Left cardiac atrium (tissue), 4 donors: ENCODE measurements at regions not wholly inside any gene's neighbourhood (a gene's known extent, or its start where the extent isn't known, plus 50 kb on each side); places are given as distances from the start of the nearest gene placed in this dataset.
"Not testable (repeated sequence)": the region's sequence is repeated elsewhere in the genome, so short reads cannot be mapped to it uniquely, and the experiment has no call there.

Source experiments
- ATAC-seq, 2 donors: fragments of 200-7000 bp; cut with Tn5 transposase; one replicate each; pipeline ENCODE4 v1.9.1; 2020; ENCODE audit warnings: mild to moderate bottlenecking in 2 of 2, moderate library complexity in 2 of 2
- DNase-seq: peaks from one replicate; pipeline ENCODE4 v3.0.0-alpha.2; 2020
- intact Hi-C, 2 donors: fragments of 100-400 bp; cut with DNase I; formaldehyde crosslinking; loops; one replicate each; pipeline versions ENCODE4 v1.14.1 to v1.15.1; 2022 to 2023
- donor health status: DM: no; HTN: yes; CAD: no.
- donor health status: DM: no; HTN: yes; CAD: no; lungs with severe emphysema.
- donor health status: DM: yes; HTN: yes; CAD: no.
- donor health status: Dilated cardiomyopathy.

GRCh38 chr3:5564278-5564666 is 376.8 kb downstream of the EDEM1 start:
- no peak for DNase-seq
- ATAC-seq = no peak
- intact Hi-C loops = no loop called here

DNA sequence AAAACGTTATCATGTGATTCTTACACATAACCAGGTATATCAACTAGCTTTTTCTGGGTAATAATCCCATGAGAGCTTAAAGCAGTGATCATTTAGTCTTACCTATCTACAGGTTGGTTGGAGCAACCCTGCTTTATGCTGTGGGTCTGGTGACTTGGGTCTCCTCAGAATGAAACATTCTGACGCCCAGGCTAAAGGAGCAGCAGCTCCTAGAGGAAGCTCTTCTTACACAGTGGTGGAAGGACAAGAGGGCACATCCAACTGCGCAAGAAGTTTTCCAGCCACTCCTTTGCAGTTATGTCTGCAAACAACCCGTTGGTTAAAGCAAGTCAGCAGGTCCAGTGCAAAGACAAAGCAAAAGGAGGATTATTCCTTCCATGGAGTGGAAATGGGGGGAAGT is 377.5 kb downstream of the EDEM1 start:
- DNase-seq (no peak), ATAC-seq (no peak)
- intact Hi-C loops = no loop called here

GRCh38 chr3:5567113-5567512 is 379.6 kb downstream of the EDEM1 start:
- DNase-seq (no peak), ATAC-seq (no peak)
- intact Hi-C loops = no loop called here

- intact Hi-C loops = no loop called here
- no peak for ATAC-seq
Measured at GRCh38 chr3:5568451-5568850, 380.9 kb downstream of the EDEM1 start.

GRCh38 chr3:5569152-5569551 is 381.6 kb downstream of the EDEM1 start:
- DNase-seq (no peak), ATAC-seq (no peak)
- intact Hi-C loops = no loop called here

More at GRCh38 chr3:5568451-5568850, 380.9 kb downstream of the EDEM1 start:
- no peak for DNase-seq

GRCh38 chr3:5572168-5572567 is 384.7 kb downstream of the EDEM1 start:
- DNase-seq (no peak), ATAC-seq (no peak)
- intact Hi-C loops = no loop called here

GRCh38 chr3:5576277-5577011 is 388.9 kb downstream of the EDEM1 start:
- DNase-seq = no peak
- intact Hi-C loops = no loop called here
- no peak for ATAC-seq

- DNase-seq (no peak), ATAC-seq (no peak)
- intact Hi-C loops = no loop called here
Measured at GRCh38 chr3:5579139-5579602, 391.7 kb downstream of the EDEM1 start.

DNA sequence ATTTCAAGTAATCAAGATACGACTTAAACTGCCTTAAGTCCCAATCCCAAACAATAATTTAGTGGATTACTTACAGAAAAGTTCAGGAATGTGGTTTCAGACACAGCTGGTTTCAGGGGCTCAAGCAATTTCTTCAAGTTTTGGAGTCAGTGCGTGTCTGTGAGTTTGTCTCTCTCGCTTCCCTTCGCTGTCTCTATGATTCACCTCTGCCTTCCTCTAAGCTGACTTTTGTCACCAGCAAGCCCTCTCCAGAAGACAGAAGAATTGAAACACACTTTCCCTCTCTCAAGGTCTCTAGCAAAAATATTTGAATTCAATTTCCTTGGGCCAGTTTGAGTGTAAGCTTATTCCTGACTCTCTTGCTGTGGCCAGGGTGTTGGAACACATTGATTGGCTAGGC is 392.4 kb downstream of the EDEM1 start:
- intact Hi-C loops = no loop called here
- DNase-seq = no peak
- no peak for ATAC-seq

DNA sequence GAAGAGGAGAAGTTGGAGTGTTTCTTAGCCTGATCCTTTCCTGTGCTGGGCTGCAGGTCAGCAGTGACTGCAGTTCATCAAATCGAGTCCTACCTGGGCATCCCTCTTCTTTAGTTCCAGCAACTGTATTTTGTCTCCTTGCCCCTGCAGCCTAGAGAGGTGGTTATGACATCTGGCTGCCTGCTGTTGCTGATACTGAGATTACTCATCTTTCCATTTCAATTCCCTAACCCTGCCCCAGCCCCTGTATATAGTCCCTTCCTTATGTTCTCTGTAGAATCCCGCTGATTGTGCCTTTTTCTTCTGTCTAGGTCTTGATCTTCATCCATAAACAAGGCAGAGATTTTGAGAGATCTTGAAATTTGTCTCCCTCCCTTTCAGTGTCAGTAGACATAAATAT is 393.3 kb downstream of the EDEM1 start:
- intact Hi-C loops = no loop called here
- no peak for DNase-seq
- ATAC-seq = no peak

DNA sequence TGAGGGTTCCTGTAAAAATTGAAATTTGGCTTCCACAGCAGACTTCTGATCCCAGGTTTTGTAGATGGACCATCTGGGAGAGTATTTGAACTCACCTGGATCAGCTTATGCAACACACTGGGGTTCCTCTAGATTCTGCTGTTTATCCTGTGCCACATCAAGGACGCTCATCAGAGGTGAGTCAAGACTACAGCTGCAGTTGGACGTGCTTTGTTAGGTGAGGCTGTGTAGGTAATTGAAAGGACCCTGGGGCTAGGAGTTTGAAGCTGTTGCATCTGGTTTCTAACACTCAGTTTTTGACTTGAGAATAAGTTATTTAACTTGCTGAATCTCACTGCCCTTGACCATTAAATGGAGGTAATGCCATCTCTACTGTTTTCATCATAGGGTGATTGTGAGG is 394.2 kb downstream of the EDEM1 start:
- no peak for ATAC-seq
- no peak for DNase-seq
- intact Hi-C loops = no loop called here

GRCh38 chr3:5583920-5584319 is 396.4 kb downstream of the EDEM1 start:
- DNase-seq = no peak
- intact Hi-C loops = no loop called here
- ATAC-seq = no peak

- ATAC-seq = no peak
- intact Hi-C loops = no loop called here
- DNase-seq = no peak
Measured at GRCh38 chr3:5585085-5585484, 397.6 kb downstream of the EDEM1 start.

- DNase-seq (no peak), ATAC-seq (no peak)
- intact Hi-C loops = no loop called here
Measured at GRCh38 chr3:5606884-5607472, 419.5 kb downstream of the EDEM1 start.

GRCh38 chr3:5607581-5607980 is 420.1 kb downstream of the EDEM1 start:
- intact Hi-C loops = no loop called here
- DNase-seq (no peak), ATAC-seq (no peak)

DNA sequence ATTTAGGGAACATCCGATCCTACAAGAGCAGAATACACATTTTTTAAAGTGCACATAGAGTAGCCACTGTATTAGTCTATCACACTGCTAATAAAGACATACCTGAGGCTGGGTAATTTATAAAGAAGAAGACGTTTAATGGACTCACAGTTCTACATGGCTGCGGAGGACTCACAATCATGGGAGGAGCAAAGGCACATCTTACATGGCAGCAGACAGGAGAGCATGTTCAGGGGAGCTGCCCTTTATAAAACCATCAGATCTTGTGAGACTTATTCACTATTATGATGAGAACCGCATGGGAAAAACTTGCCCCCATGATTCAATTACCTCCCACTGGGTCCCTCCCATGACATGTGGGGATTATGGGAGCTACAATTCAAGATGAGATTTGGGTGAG is 421.5 kb downstream of the EDEM1 start:
- ATAC-seq, DNase-seq, intact Hi-C loops: not testable (repeated sequence)

DNA sequence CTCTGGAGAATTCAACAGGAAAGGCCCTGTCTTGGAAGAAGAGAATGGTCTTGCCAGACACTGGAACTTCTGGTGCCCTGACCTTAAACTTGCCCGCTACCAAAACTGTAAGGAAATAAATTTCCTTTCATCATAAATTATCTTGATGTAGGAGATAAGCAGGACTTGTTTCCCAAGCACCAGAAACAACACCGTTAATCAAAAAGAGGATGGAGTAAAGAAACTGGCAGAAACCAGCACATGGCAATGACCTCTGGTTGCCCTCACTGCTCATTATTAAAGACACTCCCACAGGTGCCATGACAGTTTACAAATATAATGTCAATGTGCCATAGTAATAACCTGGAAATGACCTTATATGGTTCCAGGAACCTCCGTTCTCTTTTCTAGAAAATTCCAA is 426.1 kb downstream of the EDEM1 start:
- intact Hi-C loops = no loop called here
- ATAC-seq (no peak), DNase-seq (no peak)

GRCh38 chr3:5616873-5617272 is 429.4 kb downstream of the EDEM1 start:
- DNase-seq (no peak), ATAC-seq (no peak)
- intact Hi-C loops = no loop called here

- intact Hi-C loops = no loop called here
- DNase-seq = no peak
- no peak for ATAC-seq
Measured at GRCh38 chr3:5618170-5618569, 430.7 kb downstream of the EDEM1 start.

GRCh38 chr3:5630406-5630805 is 442.9 kb downstream of the EDEM1 start:
- intact Hi-C loops = no loop called here
- ATAC-seq (no peak), DNase-seq (no peak)

DNA sequence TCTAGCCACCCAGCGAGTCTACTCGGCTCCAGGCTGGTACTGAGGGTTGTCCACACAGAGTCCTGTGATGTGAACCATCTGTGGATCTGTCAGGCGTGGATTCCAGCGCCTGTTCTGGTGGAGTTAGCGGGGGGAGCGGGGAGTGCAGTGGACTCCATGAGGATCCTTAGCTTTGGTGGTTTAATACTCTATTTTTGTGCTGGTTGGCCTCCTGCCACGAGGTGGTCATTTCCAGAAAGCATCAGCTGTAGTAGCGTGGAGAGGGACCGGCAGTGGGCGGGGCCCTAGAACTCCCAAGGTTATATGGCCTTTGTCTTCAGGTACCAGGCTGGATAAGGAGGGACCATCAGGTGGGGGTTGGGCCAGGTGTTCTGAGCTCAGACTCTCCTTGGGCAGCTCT is 446.5 kb downstream of the EDEM1 start:
- DNase-seq (no peak), ATAC-seq (no peak)
- intact Hi-C loops = no loop called here
